H1 (cell line): ENCODE measurements at regions not wholly inside any gene's neighbourhood (a gene's known extent, or its start where the extent isn't known, plus 50 kb on each side); places are given as distances from the start of the nearest gene placed in this dataset.

Experiments
- GTF2F1 ChIP-seq: IDR thresholded peaks from 2 replicates; pipeline ENCODE4 v1.6.1; 2012; ENCODE audit warnings: low read depth, low read length, improper control_type of control experiment, borderline replicate concordance
- RBBP5 ChIP-seq: IDR thresholded peaks from 2 replicates; pipeline ENCODE4 v1.7.1; 2012; ENCODE audit warnings: low read depth, mild to moderate bottlenecking, inconsistent platforms, low read length, moderate library complexity, borderline replicate concordance

DNA sequence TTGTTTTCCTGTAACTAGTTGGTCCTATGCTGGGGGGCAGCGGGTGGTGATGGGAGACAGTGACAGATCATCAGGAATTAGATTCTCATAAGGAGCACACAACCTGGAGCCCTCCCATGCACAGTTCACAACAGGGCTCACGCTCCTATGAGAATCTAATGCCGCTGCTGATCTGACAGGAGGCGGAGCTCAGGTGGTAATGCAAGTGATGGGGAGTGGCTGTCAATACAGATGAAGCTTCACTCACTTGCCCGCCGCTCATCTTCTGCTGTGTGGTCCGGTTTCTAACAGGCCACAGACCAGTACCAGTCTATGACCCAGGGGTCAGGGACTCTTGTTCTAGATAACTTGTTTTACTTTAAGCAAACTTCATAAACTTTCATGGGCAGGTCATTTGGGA lies 205.3 kb upstream of the SLC14A2 start (continued):
- no peak for TF ChIP-seq RBBP5
- TF ChIP-seq GTF2F1: no peak
